ES-I3 (cell line): ENCODE measurements at regions not wholly inside any gene's neighbourhood (a gene's known extent, or its start where the extent isn't known, plus 50 kb on each side); places are given as distances from the start of the nearest gene placed in this dataset.

ENCODE experiments used
- H3K36me3 ChIP-seq: 2 replicates; pipeline ENCODE4 v1.6.1; 2013; ENCODE audit warnings: mild to moderate bottlenecking, low read length, control low read depth, moderate library complexity; ENCODE audit not compliant: insufficient read depth
- H3K4me1 ChIP-seq: 2 replicates; pipeline ENCODE4 v1.6.1; 2013; ENCODE audit warnings: mild to moderate bottlenecking, control low read depth, low read length; ENCODE audit not compliant: insufficient read depth
- H3K9ac ChIP-seq: 2 replicates; pipeline ENCODE4 v1.6.1; 2013; ENCODE audit warnings: low read depth, mild to moderate bottlenecking, low read length, moderate library complexity
- H3K9me3 ChIP-seq: 2 replicates; pipeline ENCODE4 v1.6.1; 2013; ENCODE audit warnings: mild to moderate bottlenecking, low read length, moderate library complexity; ENCODE audit not compliant: control insufficient read depth, insufficient read depth

DNA sequence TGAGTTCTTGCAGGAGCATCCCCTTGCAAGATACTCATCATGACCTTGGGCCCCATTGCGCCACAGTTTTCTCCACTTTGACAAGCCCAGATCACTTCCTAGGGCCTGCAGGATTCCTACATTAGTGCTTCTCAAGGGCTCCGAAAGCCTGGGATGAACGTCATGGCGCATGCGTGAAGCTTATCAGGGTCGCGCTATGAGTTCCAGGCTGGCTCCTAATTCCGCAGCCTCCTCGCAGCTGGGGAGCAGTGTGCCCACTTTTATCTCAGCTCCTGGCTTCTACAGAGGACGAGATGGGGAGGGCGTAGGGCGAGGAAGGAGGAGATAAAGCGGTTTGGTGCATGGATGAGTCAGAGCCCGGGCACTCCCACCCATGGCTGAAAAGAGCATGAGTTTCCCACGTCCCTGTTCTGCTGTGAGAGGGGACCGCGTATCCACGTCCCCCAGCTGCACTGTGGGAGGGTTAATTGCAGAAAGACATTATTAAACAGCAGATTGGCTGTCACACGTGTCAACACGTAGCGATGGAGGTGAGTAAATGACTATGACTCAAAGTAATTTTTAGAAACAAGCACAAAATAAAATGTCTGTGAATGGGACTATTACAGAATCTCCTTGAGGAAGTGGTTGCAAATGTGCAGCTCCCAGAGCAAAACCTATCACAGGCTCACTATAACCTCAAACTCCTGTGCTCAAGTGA, 72.9 kb upstream of the DSP start:
- Histone ChIP-seq H3K9me3 (no peaks in the 10 kb centered on the region), H3K9ac (peak overlapping the region; percentile 20; the same call in 1 of the 2 replicates), H3K36me3 (no peaks in the 10 kb centered on the region), H3K4me1 (peaks cover 13% of the 10 kb centered on the region; the same call in 1 of the 2 replicates)

DNA sequence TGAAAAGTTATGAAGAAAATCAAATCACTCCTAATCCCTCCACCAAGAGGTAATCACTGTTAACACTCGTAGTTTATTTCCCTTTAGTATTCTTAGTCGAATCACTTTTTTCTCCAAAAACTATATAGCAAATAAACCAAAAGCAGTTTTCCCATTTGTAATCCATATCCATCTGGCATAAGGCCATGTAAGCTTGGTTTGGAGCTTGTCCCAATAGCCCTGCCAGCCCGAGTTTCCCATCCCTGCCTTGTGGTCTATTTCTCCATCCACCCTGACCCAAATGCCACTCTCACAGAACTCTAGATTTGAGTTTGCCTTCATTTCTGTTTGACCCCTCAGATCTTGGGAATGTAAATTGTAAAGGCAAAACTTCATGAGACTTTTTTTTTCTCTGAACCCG, 71.8 kb upstream of the DSP start:
- Histone ChIP-seq H3K9me3 (no peaks in the 10 kb centered on the region), H3K4me1 (peaks cover 13% of the 10 kb centered on the region; the same call in 1 of the 2 replicates), H3K9ac (no peak overlapping the region), H3K36me3 (no peaks in the 10 kb centered on the region)

- Histone ChIP-seq H3K9me3 (no peaks in the 10 kb centered on the region), H3K36me3 (no peaks in the 10 kb centered on the region), H3K4me1 (peaks cover 13% of the 10 kb centered on the region; the same call in 1 of the 2 replicates), H3K9ac (no peak overlapping the region)
Observed at GRCh38 chr6:7471171-7471570, 70.3 kb upstream of the DSP start.

- Histone ChIP-seq H3K9ac (no peak overlapping the region), H3K9me3 (no peaks in the 10 kb centered on the region), H3K4me1 (no peaks in the 10 kb centered on the region)
Observed at GRCh38 chr6:7473805-7474719, 67.4 kb upstream of the DSP start.

DNA sequence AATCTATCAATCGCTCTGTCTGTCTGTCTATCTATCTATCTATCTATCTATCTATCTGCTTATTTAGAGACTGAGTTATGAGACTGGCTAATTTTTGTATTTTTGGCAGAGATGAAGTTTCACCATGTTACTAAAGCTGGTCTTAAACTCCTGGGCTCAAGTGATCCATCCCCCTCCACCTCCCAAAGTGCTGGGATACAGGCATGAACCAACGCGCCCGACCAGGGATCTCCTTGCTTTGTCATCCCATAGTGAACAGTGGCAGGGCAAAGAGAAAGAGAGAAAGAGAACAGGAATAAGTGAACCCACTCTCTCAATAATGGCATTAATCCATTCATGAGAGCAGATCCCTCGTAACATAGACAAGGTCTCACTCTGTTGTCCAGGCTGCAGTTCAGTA, 66.4 kb upstream of the DSP start:
- H3K36me3 ChIP-seq: no peaks in the 10 kb centered on the region
- no peak overlapping the region for H3K9ac ChIP-seq
- no peaks in the 10 kb centered on the region for H3K9me3 ChIP-seq
- no peaks in the 10 kb centered on the region for H3K4me1 ChIP-seq

More at GRCh38 chr6:7473805-7474719, 67.4 kb upstream of the DSP start:
- no peaks in the 10 kb centered on the region for H3K36me3 ChIP-seq

- H3K9ac ChIP-seq: no peak overlapping the region
- H3K9me3 ChIP-seq: no peaks in the 10 kb centered on the region
- H3K36me3 ChIP-seq: no peaks in the 10 kb centered on the region
- no peaks in the 10 kb centered on the region for H3K4me1 ChIP-seq
Observed at GRCh38 chr6:7479801-7480266, 61.6 kb upstream of the DSP start.

GRCh38 chr6:7484666-7485065, 56.8 kb upstream of the DSP start:
- Histone ChIP-seq H3K9me3 (no peaks in the 10 kb centered on the region), H3K4me1 (no peaks in the 10 kb centered on the region), H3K9ac (no peak overlapping the region), H3K36me3 (no peaks in the 10 kb centered on the region)

DNA sequence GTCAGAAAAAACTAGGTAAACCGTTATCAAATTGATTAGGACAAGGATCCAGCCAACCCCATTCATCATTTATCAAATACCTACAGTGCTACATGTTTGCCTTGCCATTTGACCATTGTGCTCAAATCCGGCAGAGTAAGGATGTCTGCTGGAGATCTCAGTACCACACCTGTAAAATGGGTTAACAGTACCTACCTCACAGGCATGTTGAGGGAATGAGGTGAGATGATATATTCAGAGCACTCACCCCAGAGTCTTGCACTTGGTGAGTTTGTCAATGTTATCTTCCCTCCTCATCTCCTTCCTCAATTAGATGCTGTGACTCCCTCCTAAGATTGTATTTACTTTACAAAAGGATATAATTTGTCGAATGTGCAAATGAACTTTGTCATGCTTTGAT, 54.5 kb upstream of the DSP start:
- no peaks in the 10 kb centered on the region for H3K36me3 ChIP-seq
- no peaks in the 10 kb centered on the region for H3K9me3 ChIP-seq
- H3K4me1 ChIP-seq: no peaks in the 10 kb centered on the region
- H3K9ac ChIP-seq: no peak overlapping the region

GRCh38 chr6:7488494-7488893, 53.0 kb upstream of the DSP start:
- Histone ChIP-seq H3K9ac (no peak overlapping the region), H3K4me1 (no peaks in the 10 kb centered on the region), H3K36me3 (no peaks in the 10 kb centered on the region), H3K9me3 (no peaks in the 10 kb centered on the region)

GRCh38 chr6:7489376-7489775, 52.1 kb upstream of the DSP start:
- Histone ChIP-seq H3K36me3 (no peaks in the 10 kb centered on the region), H3K4me1 (no peaks in the 10 kb centered on the region)

More at GRCh38 chr6:7489376-7489775, 52.1 kb upstream of the DSP start:
- H3K9ac ChIP-seq: no peak overlapping the region
- no peaks in the 10 kb centered on the region for H3K9me3 ChIP-seq
